HCT116 (cell line): ENCODE measurements at regions not wholly inside any gene's neighbourhood (a gene's known extent, or its start where the extent isn't known, plus 50 kb on each side); places are given as distances from the start of the nearest gene placed in this dataset.

Experiments
- ATAC-seq: fragments of 200-7000 bp; cut with Tn5 transposase; 2 replicates; pipeline ENCODE4 v1.9.1; 2020; ENCODE audit warnings: mild to moderate bottlenecking, moderate library complexity
- BruUV-seq: library from RNA; stranded (reverse); fragments of 400-500 nt; replicated peaks from 2 replicates; lab custom pipeline; 2021; lab: Mats Ljungman, UMichigan
- CTCF ChIA-PET: fragments of 300-600 bp; sonication (Branson Sonifier 250); formaldehyde crosslinking; loops from one replicate; lab custom pipeline; 2021; ENCODE audit warnings: antibody characterized with exemption; lab: Charles Lee
- POLR2A ChIA-PET: fragments of 300-600, 350-600 bp; sonication (Branson Sonifier 250); formaldehyde crosslinking; loops from one replicate; lab custom pipeline; 2021; ENCODE audit warnings: antibody characterized with exemption; lab: Charles Lee
- RAD21 ChIA-PET, 2 experiments: fragments of 300-600 bp; sonication (Branson Sonifier 250); formaldehyde crosslinking; loops; one replicate each; lab custom pipeline; 2023; ENCODE audit warnings: low total read pairs in 2 of 2; ENCODE audit not compliant: uncharacterized antibody in 2 of 2, unreplicated experiment in 2 of 2, low non-redundant PET in 1 of 2; lab: Charles Lee
- DNase-seq: peaks from one replicate; pipeline ENCODE4 v3.0.0-alpha.2; 2010; ENCODE audit warnings: low read depth, low spot score
- H2AFZ ChIP-seq: fragments of 200-600 bp; shearing (Covaris generic), sonication (generic); 2 replicates; pipeline ENCODE4 v1.6.1; 2017; ENCODE audit warnings: low read depth, mixed run types, mixed read lengths, antibody characterized with exemption, low read length; ENCODE audit not compliant: poor library complexity, severe bottlenecking
- H3K27ac ChIP-seq: 2 replicates; pipeline ENCODE4 v1.5.1; 2012; ENCODE audit warnings: low read depth, low read length
- H3K27me3 ChIP-seq: fragments of 200-600 bp; sonication (generic); 2 replicates; pipeline ENCODE4 v1.6.1; 2016; ENCODE audit warnings: mixed run types, low read length, mixed read lengths; ENCODE audit not compliant: insufficient read depth
- H3K36me3 ChIP-seq, 2 experiments: fragments of 200-500 bp in 1 of 2; fragments of 200-600 bp in 1 of 2; sonication (Bioruptor generic) in 1 of 2; sonication (generic) in 1 of 2; 2 replicates each; pipeline versions ENCODE4 v1.5.1 to v1.6.1; 2014 to 2016; ENCODE audit warnings: low read length in 2 of 2, inconsistent platforms in 1 of 2, mixed read lengths in 1 of 2, mixed run types in 1 of 2; ENCODE audit not compliant: insufficient read depth in 2 of 2, control insufficient read depth in 1 of 2
- H3K4me1 ChIP-seq, 2 experiments: fragments of 200-600 bp in 1 of 2; sonication (generic) in 1 of 2; 2 replicates each; pipeline versions ENCODE4 v1.5.1 to v1.6.1; 2012 to 2017; ENCODE audit warnings: low read length in 2 of 2, inconsistent platforms in 1 of 2, mild to moderate bottlenecking in 1 of 2, mixed read lengths in 1 of 2, mixed run types in 1 of 2, moderate library complexity in 1 of 2; ENCODE audit not compliant: insufficient read depth in 2 of 2, control insufficient read depth in 1 of 2
- H3K4me2 ChIP-seq: fragments of 200-600 bp; sonication (generic); 2 replicates; pipeline ENCODE4 v1.6.1; 2017; ENCODE audit warnings: mixed run types, low read length, mixed read lengths
- H3K4me3 ChIP-seq, 2 experiments: fragments of 200-600 bp in 1 of 2; sonication (generic) in 1 of 2; replicated peaks in 1 of 2; 2 replicates each; pipeline ENCODE4 v1.5.1; 2011 to 2016; ENCODE audit warnings: low read length in 2 of 2, control low read depth in 1 of 2, low read depth in 1 of 2, mild to moderate bottlenecking in 1 of 2, mixed read lengths in 1 of 2, mixed run types in 1 of 2
- H3K79me2 ChIP-seq: fragments of 200-600 bp; sonication (generic); 2 replicates; pipeline ENCODE4 v1.6.1; 2017; ENCODE audit warnings: mild to moderate bottlenecking, mixed run types, low read length, moderate library complexity, mixed read lengths; ENCODE audit not compliant: insufficient read depth
- H3K9ac ChIP-seq: fragments of 200-600 bp; sonication (generic); 2 replicates; pipeline ENCODE4 v1.6.1; 2016; ENCODE audit warnings: low read length, mixed read lengths
- H3K9me2 ChIP-seq: fragments of 200-600 bp; sonication (generic), shearing (Covaris generic); 2 replicates; pipeline ENCODE4 v1.6.1; 2017; ENCODE audit warnings: mixed run types, mild to moderate bottlenecking, moderate library complexity; ENCODE audit not compliant: insufficient read depth
- H3K9me3 ChIP-seq, 2 experiments: fragments of 200-500 bp in 1 of 2; fragments of 200-600 bp in 1 of 2; sonication (Bioruptor generic) in 1 of 2; sonication (generic) in 1 of 2; 2 replicates each; pipeline ENCODE4 v1.6.1; 2014 to 2017; ENCODE audit warnings: low read length in 2 of 2, mixed read lengths in 2 of 2, inconsistent platforms in 1 of 2, low read depth in 1 of 2, mild to moderate bottlenecking in 1 of 2, mixed run types in 1 of 2, moderate library complexity in 1 of 2; ENCODE audit not compliant: control insufficient read depth in 1 of 2, insufficient read depth in 1 of 2
- H4K20me1 ChIP-seq: fragments of 200-600 bp; sonication (generic), shearing (Covaris generic); 2 replicates; pipeline ENCODE4 v1.6.1; 2017; ENCODE audit warnings: mixed run types, mild to moderate bottlenecking, moderate library complexity; ENCODE audit not compliant: insufficient read depth
- CTCF ChIP-seq, 3 experiments: fragments of 200-600 bp in 1 of 3; sonication (generic) in 1 of 3; IDR thresholded peaks in 2 of 3; conservative IDR thresholded peaks in 1 of 3; 2 replicates each; pipeline ENCODE4 v1.5.1; 2012 to 2017; ENCODE audit warnings: low read depth in 2 of 3, low read length in 2 of 3, antibody characterized with exemption in 1 of 3, borderline replicate concordance in 1 of 3, control low read depth in 1 of 3, mild to moderate bottlenecking in 1 of 3, mixed read lengths in 1 of 3, mixed run types in 1 of 3, moderate library complexity in 1 of 3; ENCODE audit not compliant: insufficient read depth in 1 of 3
- ELF1 ChIP-seq: IDR thresholded peaks from 2 replicates; pipeline ENCODE4 v1.6.1; 2012; ENCODE audit warnings: low read depth, borderline replicate concordance
- EZH2 ChIP-seq: fragments of 200-600 bp; sonication (generic); IDR thresholded peaks from 2 replicates; pipeline ENCODE4 v1.6.1; 2017; ENCODE audit warnings: antibody characterized with exemption, mixed run types
- FOSL1 ChIP-seq: IDR thresholded peaks from 2 replicates; pipeline ENCODE4 v1.6.1; 2012; ENCODE audit warnings: low read depth
- MAX ChIP-seq: IDR thresholded peaks from 2 replicates; pipeline ENCODE4 v1.6.1; 2012
- SIN3A ChIP-seq: IDR thresholded peaks from 2 replicates; pipeline ENCODE4 v1.6.1; 2012; ENCODE audit warnings: low read depth
- SRF ChIP-seq: IDR thresholded peaks from 2 replicates; pipeline ENCODE4 v1.6.1; 2012; ENCODE audit warnings: low read depth
- YY1 ChIP-seq: IDR thresholded peaks from 2 replicates; pipeline ENCODE4 v1.6.1; 2011; ENCODE audit warnings: low read length, low read depth, moderate library complexity, mild to moderate bottlenecking; ENCODE audit not compliant: insufficient replicate concordance; ENCODE audit errors: extremely low read depth
- ZFX ChIP-seq: fragments of 450-650 bp; IDR thresholded peaks from 2 replicates; pipeline ENCODE4 v1.6.1; 2017
- intact Hi-C: fragments of 100-400 bp; cut with micrococcal nuclease; formaldehyde crosslinking; loops from 2 replicates; pipeline ENCODE4 v1.10.0; 2022

- Histone ChIP-seq H3K9ac (no peak overlapping the region), H3K36me3 (no peaks in the 10 kb centered on the region), H3K27me3 (peaks cover 8% of the 10 kb centered on the region; the same call in 1 of the 2 replicates), H3K4me1 (no peaks in the 10 kb centered on the region), H3K4me2 (no peak overlapping the region)
- no peak for DNase-seq
- intact Hi-C loops: no loop called here
- no peak for TF ChIP-seq FOSL1
- no peak for TF ChIP-seq EZH2
- no peak for TF ChIP-seq SIN3A
- no peak for TF ChIP-seq ZFX
- no peak for TF ChIP-seq MAX
- no peak for TF ChIP-seq CTCF (IDR thresholded peaks at IDR 0.05 in 2 of 3, conservative IDR thresholded peaks at IDR 0.05 in 1 of 3; ENCODE audit: borderline replicate concordance in 1 of 3, insufficient read depth in 1 of 3, low read depth in 2 of 3, low read length in 2 of 3)
- no peak for TF ChIP-seq YY1
- no peak for TF ChIP-seq SRF
- no peak for TF ChIP-seq ELF1
- TF ChIP-seq, all 23 proteins: peak for 0
- Histone ChIP-seq H2AFZ (no peak overlapping the region), H3K79me2 (no peaks in the 10 kb centered on the region), H3K9me2 (no peaks in the 10 kb centered on the region), H3K9me3 (no peaks in the 10 kb centered on the region), H3K27ac (no peak overlapping the region), H4K20me1 (no peaks in the 10 kb centered on the region), H3K4me3 (no peak overlapping the region)
- no peak for ATAC-seq
- BruUV-seq: no TSS peak
- CTCF ChIA-PET: interaction anchor here (2.7 kb wide), 1 partner anchor 47 kb away, joined by 11 read pairs; no protein-coding TSS in a partner anchor
- RAD21 ChIA-PET: interaction anchor here in 1 of 2 experiments (0.6 to 0.9 kb wide), 2 partner anchors 46 to 974 kb away, joined by 4 to 5 read pairs; no protein-coding TSS in a partner anchor
- POLR2A ChIA-PET: no interaction called here
These were observed 119.2 kb downstream of the S1PR1 start for GRCh38 chr1:101356013-101356412.
